Adrenal gland (tissue), 9 donors: ENCODE measurements at regions not wholly inside any gene's neighbourhood (a gene's known extent, or its start where the extent isn't known, plus 50 kb on each side); places are given as distances from the start of the nearest gene placed in this dataset.
A peak's percentile ranks its signal among the peaks of the same experiment; 100 is the strongest.

Experiments used
- DNase-seq, 7 donors: peaks; one replicate each; pipeline ENCODE4 v3.0.0-alpha.2; 2019 to 2020
- H3K27ac ChIP-seq, 5 donors: fragments of 200-600 bp; sonication (generic) in 4 of 5; 1 replicate in 3 of 5; 2 replicates in 2 of 5; pipeline versions ENCODE4 v1.5.1 to v1.8.0; 2016 to 2020; ENCODE audit warnings: mild to moderate bottlenecking in 1 of 5
- H3K27me3 ChIP-seq: fragments of 200-600 bp; 2 replicates; pipeline ENCODE4 v1.8.0; 2021
- H3K36me3 ChIP-seq, 2 donors: fragments of 200-600 bp; replicated peaks in 1 of 2; 1 replicate in 1 of 2; 2 replicates in 1 of 2; pipeline versions ENCODE4 v1.5.1 to v1.8.0; 2018 to 2022
- H3K4me1 ChIP-seq, 2 donors: fragments of 200-600 bp; replicated peaks in 1 of 2; 1 replicate in 1 of 2; 2 replicates in 1 of 2; pipeline versions ENCODE4 v1.5.1 to v1.8.0; 2018 to 2021
- H3K4me3 ChIP-seq, 4 donors: fragments of 200-600 bp; sonication (generic) in 3 of 4; one replicate each; pipeline ENCODE4 v1.5.1; 2016 to 2018
- H3K9me3 ChIP-seq, 3 donors: fragments of 200-600 bp; sonication (generic) in 1 of 3; replicated peaks in 1 of 3; 1 replicate in 2 of 3; 2 replicates in 1 of 3; pipeline versions ENCODE4 v1.5.1 to v1.8.0; 2016 to 2021
- CTCF ChIP-seq, 6 experiments: fragments of 450-650 bp in 4 of 6; fragments of 200-600 bp in 2 of 6; sonication (generic) in 1 of 6; IDR thresholded peaks; 1 replicate in 5 of 6; 2 replicates in 1 of 6; pipeline versions ENCODE4 v1.5.1 to v1.8.0; 2016 to 2021; ENCODE audit warnings: antibody characterized with exemption in 6 of 6, mild to moderate bottlenecking in 2 of 6, moderate library complexity in 1 of 6
- POLR2A ChIP-seq, 2 donors: fragments of 450-650 bp; IDR thresholded peaks; one replicate each; pipeline ENCODE4 v1.6.1; 2017; ENCODE audit warnings: antibody characterized with exemption in 2 of 2, mild to moderate bottlenecking in 2 of 2, moderate library complexity in 1 of 2
- WGBS, 4 donors: extraction: QIAGEN DNeasy Blood & Tissue Kit in 2 of 4; methylation state at CpG; one replicate each; pipeline versions ENCODE4 v1.1.5 to v1.1.7; 2013 to 2017; 5-methylcytosine and 5-hydroxymethylcytosine counted together
- intact Hi-C, 2 donors: fragments of 100-400 bp; cut with DNase I; formaldehyde crosslinking; loops; one replicate each; pipeline versions ENCODE4 v1.14.1 to v1.15.0; 2022 to 2023
- donor health status: healthy with polysubstance abuse.
- donor health status: Bipolar disorder and iron deficiency.
- donor health status: DM: yes; HTN: yes; CAD: no.
- donor health status: DM: no; HTN: no; CAD: no.
- donor health status: DM: no; HTN: no; CAD: no.

DNA sequence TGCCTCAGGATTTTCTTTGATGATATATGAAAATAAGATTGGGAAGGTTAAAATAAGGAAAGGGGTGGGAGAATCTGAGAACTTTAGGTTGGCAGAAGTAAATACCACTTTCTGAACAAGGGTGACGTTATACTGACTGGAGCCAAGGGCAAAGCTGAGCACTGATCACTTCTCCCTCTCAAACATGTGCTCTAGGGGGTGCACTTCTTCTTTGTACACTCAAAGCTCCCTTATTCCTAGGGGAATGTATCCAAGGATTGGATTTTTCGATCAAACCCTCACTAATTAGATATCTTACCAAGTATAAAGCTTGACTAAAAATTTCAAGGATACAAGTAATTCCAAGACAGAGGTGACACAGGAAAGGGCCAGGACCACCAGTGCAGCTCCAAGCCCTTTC is 243.9 kb upstream of the UMPS start:
- no peaks in the 10 kb centered on the region for H3K4me1 ChIP-seq
- intact Hi-C loops, result no loop called here
- no peak for DNase-seq
- no peaks in the 10 kb centered on the region for H3K36me3 ChIP-seq
- 43 to 85% (median 81%) methylated on average over 2 of the region's 2 CpGs for WGBS, 4 donors
- H3K4me3 ChIP-seq, result no peak overlapping the region
- H3K27ac ChIP-seq, result no peak overlapping the region
- no peaks in the 10 kb centered on the region for H3K27me3 ChIP-seq
- no peaks in the 10 kb centered on the region for H3K9me3 ChIP-seq
- no peak for TF ChIP-seq POLR2A (IDR thresholded peaks at IDR 0.05)
- peak in 1 of 6 experiments; percentile 10 for TF ChIP-seq CTCF (IDR thresholded peaks at IDR 0.05)

DNA sequence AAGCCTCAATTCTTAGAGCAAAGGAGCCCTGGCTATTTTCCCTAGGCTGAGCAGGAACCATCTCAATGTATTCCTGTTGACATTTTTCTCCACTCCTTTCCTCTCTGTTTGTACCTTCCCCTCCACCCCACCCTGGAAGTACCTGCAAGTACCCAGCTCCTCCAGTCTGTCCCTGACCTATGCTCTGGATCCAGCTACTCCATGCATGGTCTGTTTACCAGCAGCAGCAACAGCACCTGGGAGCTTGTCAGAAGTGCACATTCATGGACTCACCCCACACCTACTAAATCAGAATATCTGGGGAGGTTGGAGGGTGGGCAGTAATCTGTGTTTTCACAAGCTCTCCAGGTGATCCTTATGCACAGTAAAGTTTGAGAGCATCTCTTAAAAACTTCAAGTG is 240.7 kb upstream of the UMPS start:
- no peaks in the 10 kb centered on the region for H3K36me3 ChIP-seq
- no peaks in the 10 kb centered on the region for H3K4me1 ChIP-seq
- no peak overlapping the region for H3K4me3 ChIP-seq
- H3K27me3 ChIP-seq, result no peaks in the 10 kb centered on the region
- TF ChIP-seq POLR2A (IDR thresholded peaks at IDR 0.05) (no peak), CTCF (IDR thresholded peaks at IDR 0.05) (no peak)
- H3K27ac ChIP-seq, result no peak overlapping the region
- intact Hi-C loops, result no loop called here
- H3K9me3 ChIP-seq, result no peaks in the 10 kb centered on the region
- no peak for DNase-seq

DNA sequence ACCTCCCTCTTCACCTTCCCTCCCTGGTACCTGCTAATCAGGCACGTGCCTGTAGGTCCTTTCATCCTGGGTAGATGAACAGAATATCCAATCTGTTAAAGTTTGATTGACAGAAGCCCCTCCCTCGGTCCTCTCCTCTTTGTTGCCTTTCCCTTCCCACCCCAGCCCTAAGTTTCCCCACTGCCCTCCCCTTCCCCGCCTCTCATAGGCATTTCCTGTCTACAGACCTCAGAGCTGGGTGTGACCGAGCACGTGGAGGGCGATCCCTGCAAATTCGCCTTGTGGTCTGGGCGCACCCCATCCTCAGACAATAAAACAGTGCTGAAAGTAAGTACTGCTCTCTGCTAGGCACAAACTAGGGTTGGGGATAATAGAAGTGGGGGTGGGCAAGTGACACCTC is 239.2 kb upstream of the UMPS start:
- intact Hi-C loops, result loop anchor here in 1 of 2 donors (10.0 kb wide), 1 partner anchor 64 kb away; no protein-coding TSS in a partner anchor
- 74 to 93% (median 83%) methylated on average over 8 of the region's 8 CpGs for WGBS, 4 donors

GRCh38 chr3:124491875-124492274 is 238.4 kb upstream of the UMPS start:
- intact Hi-C loops, result loop anchor here (2.0 to 10.0 kb wide), 2 partner anchors 59 to 63 kb away; no protein-coding TSS in a partner anchor

More for the DNA sequence above, 239.2 kb upstream of the UMPS start:
- TF ChIP-seq POLR2A (IDR thresholded peaks at IDR 0.05) (no peak), CTCF (IDR thresholded peaks at IDR 0.05) (no peak)
- Histone ChIP-seq H3K4me1 (no peaks in the 10 kb centered on the region), H3K36me3 (no peaks in the 10 kb centered on the region), H3K9me3 (no peaks in the 10 kb centered on the region), H3K27ac (no peak overlapping the region), H3K27me3 (no peaks in the 10 kb centered on the region), H3K4me3 (no peak overlapping the region)
- no peak for DNase-seq

More at GRCh38 chr3:124491875-124492274, 238.4 kb upstream of the UMPS start:
- TF ChIP-seq CTCF (IDR thresholded peaks at IDR 0.05), result no peak
- TF ChIP-seq POLR2A (IDR thresholded peaks at IDR 0.05), result no peak
- 89 to 94% (median 91%) methylated on average over 3 of the region's 3 CpGs for WGBS, 4 donors
- Histone ChIP-seq H3K4me1 (peaks cover 0 to 2% of the 10 kb centered on the region in 2 donors), H3K4me3 (no peak overlapping the region), H3K9me3 (no peaks in the 10 kb centered on the region), H3K27me3 (no peaks in the 10 kb centered on the region), H3K36me3 (no peaks in the 10 kb centered on the region), H3K27ac (no peak overlapping the region)
- DNase-seq, result no peak
